ENCODE measurements at regions not wholly inside any gene's neighbourhood (a gene's known extent, or its start where the extent isn't known, plus 50 kb on each side); places are given as distances from the start of the nearest gene placed in this dataset.
"Not testable (repeated sequence)": the region's sequence is repeated elsewhere in the genome, so short reads cannot be mapped to it uniquely, and the experiment has no call there.

GRCh38 chr11:86148345-86148747, 79.5 kb upstream of the PICALM start:
- DNase-seq (ENCODE audit: low read depth), result no peak
- TF ChIP-seq, protein P1, sequence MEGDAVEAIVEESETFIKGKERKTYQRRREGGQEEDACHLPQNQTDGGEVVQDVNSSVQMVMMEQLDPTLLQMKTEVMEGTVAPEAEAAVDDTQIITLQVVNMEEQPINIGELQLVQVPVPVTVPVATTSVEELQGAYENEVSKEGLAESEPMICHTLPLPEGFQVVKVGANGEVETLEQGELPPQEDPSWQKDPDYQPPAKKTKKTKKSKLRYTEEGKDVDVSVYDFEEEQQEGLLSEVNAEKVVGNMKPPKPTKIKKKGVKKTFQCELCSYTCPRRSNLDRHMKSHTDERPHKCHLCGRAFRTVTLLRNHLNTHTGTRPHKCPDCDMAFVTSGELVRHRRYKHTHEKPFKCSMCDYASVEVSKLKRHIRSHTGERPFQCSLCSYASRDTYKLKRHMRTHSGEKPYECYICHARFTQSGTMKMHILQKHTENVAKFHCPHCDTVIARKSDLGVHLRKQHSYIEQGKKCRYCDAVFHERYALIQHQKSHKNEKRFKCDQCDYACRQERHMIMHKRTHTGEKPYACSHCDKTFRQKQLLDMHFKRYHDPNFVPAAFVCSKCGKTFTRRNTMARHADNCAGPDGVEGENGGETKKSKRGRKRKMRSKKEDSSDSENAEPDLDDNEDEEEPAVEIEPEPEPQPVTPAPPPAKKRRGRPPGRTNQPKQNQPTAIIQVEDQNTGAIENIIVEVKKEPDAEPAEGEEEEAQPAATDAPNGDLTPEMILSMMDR (IDR thresholded peaks at IDR 0.05; ENCODE audit: low read length, missing control alignments), result no peak
- no peak overlapping the region for H3K4me3 ChIP-seq (replicated peaks; ENCODE audit: low read depth, low read length)

DNA sequence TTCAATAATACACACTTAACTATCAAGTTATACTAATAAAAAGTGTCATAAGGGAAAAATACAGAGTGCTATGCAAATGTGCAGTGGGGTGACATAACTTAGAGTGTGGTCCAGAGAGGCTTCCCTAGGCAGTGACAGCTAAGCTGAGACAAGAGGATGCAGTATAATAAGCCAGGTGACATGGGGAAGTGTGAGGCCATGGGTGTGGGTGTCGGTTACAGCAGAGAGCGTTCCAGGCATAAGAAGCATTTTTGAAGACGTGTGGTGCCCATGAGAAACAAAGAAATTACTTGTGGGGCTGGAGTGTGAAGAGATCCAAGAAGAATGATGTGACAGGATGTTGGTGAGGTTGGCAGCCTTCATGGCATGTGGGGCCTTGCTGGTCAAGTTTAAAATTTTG, 78.1 kb upstream of the PICALM start:
- TF ChIP-seq, protein P1 (IDR thresholded peaks at IDR 0.05; ENCODE audit: low read length, missing control alignments), result no peak
- DNase-seq (ENCODE audit: low read depth), result no peak
- H3K4me3 ChIP-seq (replicated peaks; ENCODE audit: low read depth, low read length), result no peak overlapping the region

DNA sequence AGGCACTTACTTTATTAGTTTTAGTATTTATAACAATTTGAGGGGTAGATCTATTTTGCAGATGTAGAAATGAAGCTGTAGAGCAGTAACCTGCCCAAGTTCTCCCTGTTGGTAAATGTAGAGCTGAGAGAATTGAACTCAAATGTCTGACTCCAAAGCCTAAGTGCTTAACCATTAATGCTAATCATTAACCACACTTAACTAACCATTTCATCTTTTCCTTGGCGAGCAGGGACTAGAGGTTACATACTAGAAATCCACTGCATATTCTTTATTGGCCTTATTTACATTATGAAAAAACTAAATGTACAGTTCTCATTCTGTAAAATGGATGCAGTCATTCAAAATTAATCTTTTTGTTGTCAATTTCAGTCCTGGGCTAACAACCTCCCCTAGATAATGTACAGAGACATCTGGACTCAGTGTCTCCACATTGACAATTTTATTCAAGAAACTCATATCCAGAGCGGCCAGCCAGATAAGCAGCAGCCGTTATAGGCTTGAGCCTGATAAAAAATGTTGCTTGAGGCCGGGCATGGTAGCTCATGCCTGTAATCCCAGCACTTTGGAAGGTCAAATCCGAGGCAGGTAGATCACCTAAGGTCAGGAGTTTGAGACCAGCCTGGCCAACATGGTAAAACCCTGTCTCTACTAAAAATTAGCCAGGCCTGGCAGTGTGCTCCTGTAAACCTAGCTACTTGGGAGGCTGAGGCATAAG, 76.7 kb upstream of the PICALM start:
- TF ChIP-seq, protein P1 (IDR thresholded peaks at IDR 0.05; ENCODE audit: low read length, missing control alignments), result no peak
- DNase-seq (ENCODE audit: low read depth), result no peak
- H3K4me3 ChIP-seq (replicated peaks; ENCODE audit: low read depth, low read length), result no peak overlapping the region

DNA sequence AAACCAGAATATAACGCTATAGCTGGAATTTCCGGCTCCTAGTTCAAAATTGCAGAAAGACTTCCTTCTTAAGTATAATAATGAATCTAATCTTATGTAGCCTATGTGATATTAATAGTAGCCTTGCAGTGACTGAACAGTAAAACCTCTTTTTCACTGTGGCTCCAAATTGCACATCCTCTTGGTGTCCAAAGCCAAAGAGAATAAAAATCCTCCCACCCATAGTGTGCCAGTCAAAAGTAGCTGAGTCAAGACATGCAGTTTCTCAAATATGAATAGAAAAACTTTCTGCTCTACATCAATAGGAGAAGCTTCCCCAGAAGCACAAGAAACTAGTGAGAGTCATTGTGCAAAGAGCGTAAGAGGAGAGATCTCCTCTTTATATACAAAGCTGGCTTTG, 76.0 kb upstream of the PICALM start:
- H3K4me3 ChIP-seq (replicated peaks; ENCODE audit: low read depth, low read length), result no peak overlapping the region
- DNase-seq (ENCODE audit: low read depth), result no peak
- TF ChIP-seq, protein P1 (IDR thresholded peaks at IDR 0.05; ENCODE audit: low read length, missing control alignments), result no peak

DNA sequence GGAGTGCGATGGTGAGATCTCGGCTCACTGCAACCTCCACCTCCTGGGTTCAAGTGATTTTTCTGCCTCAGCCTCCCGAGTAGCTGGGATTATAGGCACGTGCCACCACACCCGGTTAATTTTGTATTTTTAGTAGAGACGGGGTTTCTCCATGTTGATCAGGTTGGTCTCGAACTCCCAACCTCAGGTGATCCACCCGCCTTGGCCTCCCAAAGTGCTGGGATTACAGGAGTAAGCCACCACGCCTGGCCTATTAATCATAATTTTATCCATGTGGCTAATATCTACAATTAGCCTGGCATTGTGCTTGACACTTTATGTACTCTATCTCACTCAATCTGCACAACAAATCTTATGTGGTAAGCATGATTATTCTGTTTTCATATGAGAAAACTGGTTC, 75.2 kb upstream of the PICALM start:
- DNase-seq (ENCODE audit: low read depth); H3K4me3 ChIP-seq (replicated peaks; ENCODE audit: low read depth, low read length): not testable (repeated sequence)

- no peak for DNase-seq (ENCODE audit: low read depth)
- TF ChIP-seq, protein P1 (IDR thresholded peaks at IDR 0.05; ENCODE audit: low read length, missing control alignments), result no peak
- H3K4me3 ChIP-seq (replicated peaks; ENCODE audit: low read depth, low read length), result no peak overlapping the region
Observed at GRCh38 chr11:86143087-86144030, 74.5 kb upstream of the PICALM start.

GRCh38 chr11:86142170-86142569, 73.3 kb upstream of the PICALM start:
- no peak for DNase-seq (ENCODE audit: low read depth)
- TF ChIP-seq, protein P1 (IDR thresholded peaks at IDR 0.05; ENCODE audit: low read length, missing control alignments), result no peak

More at GRCh38 chr11:86142170-86142569, 73.3 kb upstream of the PICALM start:
- H3K4me3 ChIP-seq (replicated peaks; ENCODE audit: low read depth, low read length), result no peak overlapping the region

Measured in fibroblast of pulmonary artery (primary cell).